Sigmoid colon (tissue), 4 donors: ENCODE measurements at regions not wholly inside any gene's neighbourhood (a gene's known extent, or its start where the extent isn't known, plus 50 kb on each side); places are given as distances from the start of the nearest gene placed in this dataset.

Source experiments
- CTCF ChIP-seq, 4 experiments: fragments of 450-650 bp in 3 of 4; fragments of 200-600 bp in 1 of 4; IDR thresholded peaks; one replicate each; pipeline ENCODE4 v1.5.1; 2016 to 2019; ENCODE audit warnings: antibody characterized with exemption in 4 of 4, mild to moderate bottlenecking in 3 of 4, moderate library complexity in 2 of 4
- EP300 ChIP-seq, 4 donors: sonication (generic); formaldehyde crosslinking; IDR thresholded peaks; one replicate each; pipeline ENCODE4 v1.6.1; 2017; ENCODE audit warnings: antibody characterized with exemption in 4 of 4
- POLR2A ChIP-seq, 2 donors: fragments of 450-650 bp; IDR thresholded peaks; one replicate each; pipeline ENCODE4 v1.6.1; 2016; ENCODE audit warnings: antibody characterized with exemption in 2 of 2, mild to moderate bottlenecking in 2 of 2, moderate library complexity in 2 of 2
- POLR2AphosphoS5 ChIP-seq, 4 donors: sonication (generic); formaldehyde crosslinking; IDR thresholded peaks; one replicate each; pipeline ENCODE4 v1.6.1; 2017; ENCODE audit warnings: antibody characterized with exemption in 4 of 4

- TF ChIP-seq POLR2AphosphoS5 (IDR thresholded peaks at IDR 0.05), result no peak
- no peak for TF ChIP-seq CTCF (IDR thresholded peaks at IDR 0.05)
- no peak for TF ChIP-seq POLR2A (IDR thresholded peaks at IDR 0.05)
- TF ChIP-seq EP300 (IDR thresholded peaks at IDR 0.05), result no peak
Measured at GRCh38 chr20:52087471-52087870, 104.1 kb downstream of the ZFP64 start.
